ENCODE measurements at regions not wholly inside any gene's neighbourhood (a gene's known extent, or its start where the extent isn't known, plus 50 kb on each side); places are given as distances from the start of the nearest gene placed in this dataset.

DNA sequence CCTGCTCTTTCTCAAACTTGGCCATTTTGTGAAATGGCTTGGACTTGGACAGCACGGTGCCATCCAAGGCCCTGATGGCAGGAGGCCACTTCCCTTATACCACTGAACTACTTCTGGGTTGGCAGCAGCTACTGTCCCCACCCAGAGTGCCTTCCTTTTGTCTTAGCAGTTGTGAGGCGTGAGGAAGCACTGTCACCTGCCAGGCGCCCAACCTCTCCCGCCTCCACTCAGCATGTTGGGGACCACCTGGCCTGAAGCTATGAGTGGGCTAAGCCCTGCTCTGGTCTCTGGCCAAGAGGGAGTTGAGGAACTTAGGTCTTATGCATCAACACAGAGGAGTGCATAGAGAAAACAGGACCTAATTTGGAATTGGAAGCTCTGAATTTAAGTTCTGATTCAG is 276.0 kb downstream of the ENC1 start:
- no peak for DNase-seq
- intact Hi-C loops (cut with DNase I), result no loop called here

DNA sequence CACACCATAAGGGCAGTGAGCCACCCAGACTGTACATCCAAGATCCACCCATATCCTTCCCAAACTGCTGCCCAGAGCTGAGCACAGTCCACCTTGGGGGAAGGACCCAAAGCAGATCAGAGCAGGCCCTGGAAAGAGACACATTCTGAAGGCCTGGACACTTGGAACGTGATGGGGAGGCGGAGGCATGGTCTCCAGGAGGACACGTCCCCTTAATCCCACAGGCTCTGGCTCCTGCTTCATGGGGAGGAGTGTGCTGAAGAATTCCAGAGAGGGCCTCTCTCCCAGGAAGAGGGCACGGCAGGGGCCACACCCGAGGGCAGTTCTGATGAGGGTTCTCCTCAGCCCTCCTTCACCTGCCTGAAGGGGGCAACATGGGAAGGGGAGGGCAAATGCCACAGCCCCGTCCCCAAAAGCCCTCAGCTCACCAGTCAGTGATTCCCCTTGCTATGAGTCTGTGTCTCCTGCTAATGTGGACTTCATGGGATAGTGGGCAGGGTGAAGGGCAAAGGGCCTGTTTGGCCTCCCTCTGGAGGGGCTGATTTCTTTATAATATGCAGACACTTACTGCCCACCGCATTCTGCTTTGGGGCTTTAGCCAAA is 276.8 kb downstream of the ENC1 start:
- intact Hi-C loops (cut with DNase I), result no loop called here
- DNase-seq, result no peak

DNA sequence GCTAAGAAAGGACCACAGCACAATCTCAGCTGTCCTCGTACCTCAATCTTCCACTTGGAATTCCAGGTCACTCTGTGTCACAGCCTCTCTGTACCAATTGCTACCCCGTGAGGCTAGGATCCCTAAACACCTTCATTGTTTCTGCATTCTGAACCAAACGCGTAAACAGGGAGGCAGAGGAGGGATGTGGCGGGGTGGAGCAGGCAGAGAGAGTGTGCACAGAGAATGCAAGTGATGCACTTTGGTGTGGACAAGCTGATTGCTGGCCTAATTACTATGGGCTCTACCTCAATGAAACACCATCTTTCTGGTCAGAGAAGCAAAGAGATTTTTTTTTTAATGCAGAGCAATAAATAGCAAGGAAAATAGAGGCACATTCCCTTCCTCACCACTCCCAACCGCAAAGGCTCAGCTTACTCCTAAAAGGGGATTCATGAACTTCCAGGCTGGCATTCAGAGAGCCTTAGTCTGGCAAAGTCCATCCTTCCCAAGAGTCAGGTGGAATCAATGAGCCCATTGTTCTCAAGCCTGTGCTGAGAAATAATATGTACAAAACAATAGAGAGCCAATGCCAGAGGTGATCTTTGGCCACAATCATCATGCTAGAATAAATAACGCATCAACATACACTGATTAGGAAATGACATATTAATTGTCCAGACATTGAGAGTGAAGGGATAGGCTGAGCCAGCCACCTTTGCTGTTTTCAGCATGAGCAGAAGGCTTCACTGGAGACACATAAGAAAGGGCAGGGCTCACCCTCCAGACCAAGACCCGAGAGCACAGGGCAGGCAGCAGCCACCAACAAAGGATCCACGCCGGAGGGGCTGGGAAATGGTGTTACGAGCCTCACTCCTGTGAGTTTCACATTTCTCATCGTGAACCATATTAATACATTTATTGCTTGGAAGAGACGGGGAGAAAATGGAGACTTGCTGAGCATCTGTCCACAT is 278.8 kb downstream of the ENC1 start:
- intact Hi-C loops (cut with DNase I), result no loop called here

DNA sequence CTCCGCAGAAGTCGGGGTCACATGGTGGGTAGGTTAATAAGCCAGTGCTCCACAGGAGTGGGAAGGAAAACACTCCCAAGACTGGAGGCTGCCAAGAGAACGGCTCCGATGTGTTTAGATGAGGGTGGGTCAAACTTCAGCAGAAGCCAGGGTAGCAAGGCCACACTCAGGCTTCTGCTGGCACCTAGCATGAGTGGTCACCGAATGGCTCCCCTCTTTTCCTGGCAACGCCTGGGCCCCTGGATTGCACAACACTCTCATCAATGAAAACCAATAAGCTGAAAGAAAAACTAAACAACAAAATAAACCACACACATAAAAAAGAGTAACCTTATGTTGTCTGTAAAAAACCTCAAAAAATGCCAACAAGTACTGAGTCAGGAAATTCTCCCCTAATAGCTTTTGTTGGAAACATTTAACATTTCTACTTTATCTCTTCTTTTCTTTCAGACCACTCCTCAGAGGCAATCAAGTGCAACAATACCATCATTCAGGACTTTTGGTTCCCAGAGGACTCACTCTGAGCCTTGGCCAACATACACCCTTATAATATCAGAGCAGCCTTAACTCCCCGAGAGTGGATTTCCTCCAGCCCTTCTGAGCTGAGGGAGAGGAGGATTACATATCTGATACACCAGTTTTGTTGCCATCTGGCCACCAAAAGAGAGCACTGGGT is 279.9 kb downstream of the ENC1 start:
- no peak for DNase-seq
- intact Hi-C loops (cut with DNase I), result no loop called here

More for the DNA sequence above, 278.8 kb downstream of the ENC1 start:
- no peak for DNase-seq

DNA sequence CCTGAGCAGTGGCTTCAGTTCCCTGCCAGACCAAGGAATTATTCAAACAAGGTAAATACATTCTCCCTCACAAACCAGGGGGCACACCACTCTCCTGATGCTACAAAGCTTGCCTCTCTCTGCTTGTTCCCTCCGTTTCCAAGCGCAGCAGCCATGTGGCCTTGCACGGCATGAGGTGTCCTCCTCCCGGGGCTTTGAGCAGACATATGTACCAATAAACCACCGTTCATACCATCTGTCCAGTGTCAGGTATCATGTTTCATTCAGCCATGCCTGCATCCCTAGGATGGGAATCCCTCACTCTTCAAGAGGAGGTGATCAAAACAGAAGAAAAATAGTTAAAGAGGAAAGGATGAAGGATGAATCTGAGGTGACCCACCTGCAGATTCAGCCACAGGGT is 282.7 kb downstream of the ENC1 start:
- intact Hi-C loops (cut with DNase I), result no loop called here
- DNase-seq, result no peak

DNA sequence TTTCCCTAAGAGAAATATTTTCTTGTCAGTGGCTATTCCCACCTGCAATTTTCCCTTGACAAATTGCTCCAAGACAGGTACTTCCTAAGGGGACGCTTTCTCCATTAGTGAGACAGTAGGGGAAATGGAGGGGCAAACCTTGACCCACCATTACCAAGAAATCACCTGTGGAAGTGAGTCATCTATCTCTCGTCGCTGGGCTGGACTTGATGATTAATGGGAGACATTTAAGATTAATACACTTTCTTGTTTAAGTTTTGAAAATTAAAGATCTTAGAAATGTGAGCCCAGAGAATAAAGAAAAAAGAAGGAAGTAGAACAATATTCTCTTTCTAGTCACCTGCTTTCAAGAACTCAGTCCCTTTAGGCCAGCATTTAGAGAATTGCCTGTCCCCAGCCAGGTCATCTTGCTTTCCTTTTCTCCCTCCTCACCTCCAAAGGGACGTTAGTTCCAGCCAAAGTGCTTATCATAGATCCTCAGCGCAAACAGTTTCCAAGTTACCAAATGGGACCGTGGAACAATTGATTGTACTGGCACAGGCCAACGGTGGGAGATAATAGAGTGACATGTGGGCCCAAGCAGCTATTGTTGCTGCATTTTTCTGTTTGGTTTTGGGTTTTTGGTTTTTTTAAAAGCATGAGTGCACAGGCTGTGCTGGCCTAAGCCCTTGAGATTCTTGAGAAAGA is 284.4 kb downstream of the ENC1 start:
- intact Hi-C loops (cut with DNase I), result no loop called here
- DNase-seq, result no peak

DNA sequence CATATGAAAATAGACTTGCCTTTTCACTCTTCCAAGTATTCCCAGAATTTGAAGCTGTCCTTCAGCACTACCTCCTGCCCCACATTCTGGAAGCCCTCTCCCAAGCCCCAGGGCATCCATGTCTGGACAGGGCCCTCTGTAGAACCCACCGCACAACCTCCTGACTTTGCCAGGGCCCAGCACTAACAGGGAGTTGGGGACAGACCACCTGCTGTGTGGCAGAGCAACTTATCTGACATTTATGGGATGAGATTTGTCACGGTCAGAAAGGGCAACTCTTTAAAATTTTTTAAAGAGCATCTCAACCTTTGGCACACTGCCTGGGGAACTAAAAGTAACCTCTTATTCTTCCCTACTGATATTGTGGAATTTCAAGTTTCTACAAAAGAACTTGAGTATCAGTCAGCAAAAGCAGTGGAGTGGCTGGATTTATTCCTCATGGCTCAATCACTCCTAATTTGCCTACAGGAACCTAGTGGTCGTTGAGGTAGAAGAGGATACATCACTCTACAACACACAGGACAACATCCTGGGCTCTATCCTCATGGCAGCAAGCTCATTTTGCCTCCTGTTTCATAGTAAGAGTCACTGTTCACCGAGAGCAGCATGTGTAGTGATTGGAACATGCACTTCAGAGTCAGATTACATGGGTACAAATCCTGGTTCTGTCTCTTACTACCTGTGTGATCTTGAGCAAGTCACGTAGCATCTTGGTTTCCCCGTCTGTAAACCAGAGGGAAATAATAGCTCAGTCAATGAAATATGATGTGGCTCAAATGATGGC is 285.3 kb downstream of the ENC1 start:
- intact Hi-C loops (cut with DNase I), result no loop called here
- DNase-seq, result no peak

DNA sequence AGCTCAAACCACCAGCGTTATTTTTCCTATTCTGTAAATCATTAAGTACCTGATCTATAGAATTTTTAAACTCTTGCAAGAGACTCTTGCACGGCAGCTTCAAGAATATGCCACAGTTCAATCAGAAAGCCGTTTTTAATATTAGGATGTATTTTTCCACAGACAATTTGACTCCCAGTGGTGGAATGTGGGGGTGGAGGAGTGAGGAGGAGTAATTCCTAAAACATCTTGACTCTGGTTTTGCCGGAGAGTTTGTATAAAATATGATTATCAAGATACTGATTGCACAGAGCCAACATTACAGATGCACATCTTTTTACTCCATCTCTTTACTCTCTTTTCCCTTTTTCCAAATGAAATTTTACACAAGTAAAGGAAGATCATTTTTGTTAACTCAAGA is 288.3 kb downstream of the ENC1 start:
- intact Hi-C loops (cut with DNase I), result no loop called here
- DNase-seq, result no peak

DNA sequence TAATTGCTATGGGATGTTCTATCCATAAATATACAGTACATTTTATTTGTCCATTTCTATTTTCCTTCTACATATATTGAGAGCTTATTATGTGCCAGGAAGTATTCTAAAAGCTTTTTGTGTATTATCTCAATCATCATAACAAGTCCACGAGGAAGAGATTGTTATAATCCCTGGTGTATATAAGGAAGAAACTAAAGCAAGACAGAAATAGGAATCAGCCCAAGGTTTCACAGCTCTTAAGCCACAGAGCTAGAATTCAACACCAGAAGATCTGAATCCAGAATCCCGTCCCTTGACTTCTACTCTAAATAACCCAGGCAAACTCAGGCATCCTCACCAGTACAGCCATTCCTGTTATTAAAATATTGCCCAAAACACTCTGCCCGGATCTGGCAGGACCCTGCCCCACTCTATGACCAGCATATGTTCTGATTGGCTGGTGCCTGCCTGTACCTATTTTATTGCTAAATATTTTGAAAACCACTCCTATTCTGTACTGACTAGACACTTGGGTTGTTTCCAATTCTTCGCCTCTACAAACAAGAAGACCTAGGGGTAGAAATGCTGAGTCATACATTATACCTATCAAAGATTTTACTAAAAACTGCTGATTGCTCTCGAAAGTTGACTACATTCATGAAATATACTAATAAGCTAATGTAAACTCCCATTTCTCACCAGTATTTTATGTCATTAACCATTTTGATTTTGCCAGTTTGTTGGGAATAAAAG is 297.4 kb downstream of the ENC1 start:
- intact Hi-C loops (cut with DNase I), result no loop called here
- DNase-seq, result no peak

DNA sequence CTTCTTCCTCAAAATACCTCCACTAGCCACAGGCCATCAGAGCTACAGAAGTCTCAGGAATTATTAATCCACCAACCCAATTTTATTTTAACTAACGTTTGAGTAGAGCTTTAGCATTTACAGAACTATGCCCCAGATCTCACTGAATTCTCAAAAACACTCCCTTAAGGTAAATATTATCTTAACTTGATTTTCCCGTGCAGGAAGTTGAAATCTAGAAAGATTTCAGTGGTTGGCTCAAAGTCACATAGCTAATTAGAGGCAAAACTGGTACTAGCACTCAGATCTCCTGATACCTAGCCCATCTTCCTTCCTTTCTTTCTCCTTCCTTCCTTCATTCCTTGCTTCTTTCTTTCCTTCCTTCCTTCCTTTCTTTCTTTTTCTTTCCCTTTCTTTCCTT is 298.3 kb downstream of the ENC1 start:
- intact Hi-C loops (cut with DNase I), result no loop called here
- DNase-seq, result no peak

DNA sequence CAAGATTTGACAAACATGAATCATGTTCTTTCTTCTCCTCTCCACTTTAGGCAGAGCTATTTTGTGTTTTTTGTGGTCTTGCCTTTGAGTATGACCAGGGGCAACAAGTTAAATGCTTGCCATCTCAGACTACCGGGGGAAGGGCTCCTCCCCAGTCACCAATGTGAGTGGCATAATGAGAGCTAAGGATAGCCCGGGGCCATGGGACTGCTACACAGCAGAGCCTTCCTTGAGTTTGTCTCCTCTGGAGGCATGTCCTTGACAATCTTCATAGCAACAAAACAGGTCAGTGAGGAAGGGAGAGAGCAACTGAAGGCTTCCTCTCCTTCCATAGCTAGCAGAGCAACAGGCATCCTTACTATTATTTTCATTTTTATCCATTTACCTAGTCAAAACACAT is 299.3 kb downstream of the ENC1 start:
- intact Hi-C loops (cut with DNase I), result no loop called here
- no peak for DNase-seq

DNA sequence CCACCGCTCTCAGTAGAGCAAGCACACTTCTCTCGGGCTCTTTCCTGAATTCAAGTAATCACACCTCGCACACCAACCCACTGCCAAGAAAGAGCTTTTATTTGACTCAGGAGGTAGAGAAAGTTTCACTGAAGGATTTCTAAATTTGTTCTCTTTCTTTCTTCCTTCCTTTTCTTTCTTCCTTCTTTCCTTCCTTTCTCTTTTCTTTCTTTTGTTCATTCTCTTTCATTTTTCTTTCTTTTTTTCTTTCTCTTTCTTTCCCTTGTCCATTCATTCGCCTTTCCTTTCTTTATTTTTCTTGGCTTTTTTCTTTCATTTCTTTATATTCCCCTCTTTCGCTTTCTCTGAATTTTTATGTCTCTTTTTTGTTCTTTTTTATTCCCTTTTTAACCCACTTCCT is 300.1 kb downstream of the ENC1 start:
- no peak for DNase-seq
- intact Hi-C loops (cut with DNase I), result no loop called here

DNA sequence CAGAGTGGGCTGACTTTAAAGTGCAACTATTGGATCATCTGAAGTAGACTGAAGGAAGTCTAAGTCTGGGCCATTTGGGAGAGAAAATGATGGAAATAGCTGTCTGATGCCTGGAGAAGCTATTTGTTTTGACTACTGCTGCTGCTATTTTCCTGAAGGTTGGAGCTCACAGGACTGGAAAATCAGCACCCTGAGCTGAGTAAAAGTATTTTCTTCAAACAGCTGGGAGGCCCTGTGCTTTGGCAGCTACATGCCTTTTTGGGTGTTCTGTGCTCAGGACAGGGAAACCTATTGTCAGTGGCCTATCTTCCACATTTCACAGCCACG is 302.6 kb downstream of the ENC1 start:
- no peak for DNase-seq
- intact Hi-C loops (cut with DNase I), result no loop called here

DNA sequence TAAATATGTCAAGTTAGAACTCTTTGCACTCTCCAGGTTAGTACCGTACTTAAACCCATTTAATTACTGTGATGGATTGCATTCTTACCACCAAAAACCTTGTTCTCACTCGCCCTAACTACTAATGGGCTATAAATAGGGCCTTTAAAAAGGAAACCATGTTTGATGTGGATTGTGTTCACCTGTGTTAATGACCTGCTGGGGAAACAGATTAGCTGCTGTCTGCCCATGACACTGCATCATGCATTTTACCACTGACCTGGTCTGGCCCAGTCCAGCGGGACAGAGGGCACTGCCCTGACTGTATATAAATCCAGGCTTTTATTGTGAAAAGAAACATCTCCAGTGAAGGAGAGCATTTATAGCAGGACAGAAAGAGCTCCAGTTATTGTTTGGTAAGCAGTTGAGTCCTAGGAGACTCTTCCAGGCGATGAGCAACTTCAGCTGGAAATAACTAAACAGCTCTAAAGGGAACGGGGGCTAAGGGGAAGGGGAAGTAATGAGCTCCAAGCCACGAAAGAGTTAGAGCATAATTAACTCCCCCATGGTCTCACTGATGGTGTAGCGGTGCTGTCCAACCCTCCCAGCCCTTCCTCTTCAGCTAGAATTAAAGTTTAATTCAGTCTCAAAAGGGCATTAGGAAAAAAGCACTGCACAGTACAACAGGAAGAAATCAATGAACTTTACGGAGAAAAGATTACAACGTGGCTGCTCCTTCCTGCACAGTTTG is 303.1 kb downstream of the ENC1 start:
- intact Hi-C loops (cut with DNase I), result no loop called here
- no peak for DNase-seq

DNA sequence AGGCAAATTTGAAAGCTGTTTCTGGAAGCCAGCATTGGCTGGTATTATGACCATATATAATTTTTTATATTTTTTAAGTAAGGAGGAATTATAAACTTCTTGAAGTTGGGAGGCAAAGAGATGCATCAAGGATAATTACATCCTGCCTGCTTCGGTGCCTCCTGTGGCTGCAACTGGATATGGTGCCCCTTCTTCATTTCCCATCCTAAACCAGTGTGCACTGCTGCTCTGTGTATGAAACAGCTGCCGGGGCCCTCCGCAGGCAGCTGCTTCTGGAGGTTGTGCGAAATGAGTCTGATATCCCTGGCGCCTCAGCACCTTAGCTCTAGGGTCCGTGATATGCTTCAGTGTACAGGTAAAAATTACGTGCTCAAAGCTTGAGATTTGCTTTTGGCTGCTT is 304.2 kb downstream of the ENC1 start:
- intact Hi-C loops (cut with DNase I), result no loop called here
- DNase-seq, result no peak

DNA sequence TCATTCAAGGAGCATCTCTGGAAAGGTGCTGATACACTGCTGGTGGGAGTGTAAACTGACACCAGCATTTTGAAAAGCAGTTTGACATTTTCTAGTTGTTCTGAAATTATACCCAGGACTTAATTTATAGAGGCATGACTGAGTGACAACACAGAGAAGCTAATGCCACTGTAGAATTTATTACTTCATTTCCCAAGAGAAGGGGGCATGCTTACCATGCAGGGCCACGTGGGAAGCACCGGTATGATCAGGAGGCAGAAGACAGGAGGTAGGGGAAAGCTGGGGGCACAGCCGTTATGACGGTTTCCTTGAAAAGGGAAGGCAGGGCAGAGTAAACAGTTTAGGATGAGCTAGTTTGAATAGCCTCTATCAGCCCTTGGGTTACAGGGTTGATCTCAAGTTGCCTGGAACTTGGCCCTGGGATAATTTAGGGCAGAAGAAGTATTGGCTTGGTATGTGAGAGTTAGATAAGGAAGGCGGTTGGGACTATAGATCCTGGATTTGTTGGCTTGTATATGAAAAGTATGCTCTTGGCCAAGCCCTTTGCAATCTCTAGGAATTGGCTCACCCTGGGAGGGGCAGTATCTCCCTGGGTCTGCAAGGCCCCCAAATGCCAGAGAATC is 305.7 kb downstream of the ENC1 start:
- no peak for DNase-seq
- intact Hi-C loops (cut with DNase I), result no loop called here

DNA sequence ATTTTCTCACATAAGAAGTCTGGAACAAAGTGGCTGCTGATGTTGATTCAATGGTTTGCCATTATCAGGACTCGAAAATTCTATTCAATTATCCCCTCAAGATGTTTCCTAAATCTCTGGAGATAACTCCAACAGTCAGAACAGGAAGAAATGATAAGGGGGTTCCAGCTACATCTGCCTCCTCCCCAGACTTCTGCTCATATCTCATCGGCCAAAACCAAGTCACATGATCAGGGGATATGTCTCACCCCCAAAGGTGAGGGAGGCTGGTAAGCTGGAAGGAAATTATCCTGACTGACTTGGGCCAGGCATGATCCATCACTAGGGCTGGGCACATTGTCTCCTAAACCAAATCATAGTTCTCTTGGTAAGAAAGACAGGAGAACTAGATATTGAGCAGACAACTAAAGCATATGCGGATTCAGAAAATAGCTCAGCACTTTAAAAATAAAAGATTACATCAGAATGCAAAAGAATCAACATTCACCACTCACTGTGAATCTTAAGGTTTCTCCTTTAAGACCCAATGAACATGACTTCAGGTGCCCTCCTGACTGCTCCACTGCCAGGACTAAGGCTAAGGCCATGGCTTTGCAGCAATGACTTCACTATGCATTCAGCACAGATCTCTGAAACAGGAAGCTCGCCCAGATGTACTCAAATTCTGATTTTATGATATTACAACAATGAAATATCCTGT is 306.3 kb downstream of the ENC1 start:
- intact Hi-C loops (cut with DNase I), result no loop called here
- no peak for DNase-seq

DNA sequence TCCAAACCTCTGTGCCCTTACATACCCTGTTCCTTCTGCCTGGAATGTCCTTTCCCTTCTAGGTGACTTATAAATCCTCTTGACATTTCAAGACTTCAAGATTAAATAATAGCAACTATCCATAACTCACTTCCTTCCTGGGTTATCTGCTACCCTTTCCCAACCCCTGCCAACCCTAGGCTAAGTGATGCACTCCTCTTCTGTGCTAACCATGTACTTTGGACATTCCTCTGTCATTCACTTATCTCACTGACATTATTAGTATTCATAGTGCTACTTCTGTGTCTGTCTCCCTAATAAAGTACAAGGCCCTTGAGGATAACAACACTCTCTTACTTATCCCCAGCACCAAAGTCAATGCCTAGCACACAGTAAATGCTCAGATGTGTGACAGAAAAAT is 307.1 kb downstream of the ENC1 start:
- intact Hi-C loops (cut with DNase I), result no loop called here
- DNase-seq, result no peak
